Kidney (tissue), 13 donors: ENCODE measurements at regions not wholly inside any gene's neighbourhood (a gene's known extent, or its start where the extent isn't known, plus 50 kb on each side); places are given as distances from the start of the nearest gene placed in this dataset.

Source experiments
- DNase-seq, 5 donors: peaks; one replicate each; pipeline ENCODE4 v3.0.0-alpha.2; 2013 to 2020
- FAIRE-seq: peaks from 2 replicates; lab custom pipeline; 2012; peaks lifted over from hg19 to GRCh38; lab: Jason Lieb, UNC
- H3K27ac ChIP-seq, 2 donors: one replicate each; pipeline ENCODE4 v1.7.0; 2013; ENCODE audit warnings: low read depth in 2 of 2, low read length in 2 of 2, inconsistent platforms in 1 of 2
- H3K27me3 ChIP-seq: one replicate; pipeline ENCODE4 v1.7.1; 2013; ENCODE audit warnings: low read length, inconsistent platforms; ENCODE audit not compliant: control insufficient read depth, insufficient read depth
- H3K36me3 ChIP-seq, 3 donors: one replicate each; pipeline versions ENCODE4 v1.7.0 to v1.7.1; 2013; ENCODE audit warnings: low read length in 3 of 3, control low read depth in 1 of 3, inconsistent platforms in 1 of 3; ENCODE audit not compliant: insufficient read depth in 3 of 3, control insufficient read depth in 2 of 3
- H3K4me1 ChIP-seq, 3 donors: one replicate each; pipeline versions ENCODE4 v1.7.0 to v1.7.1; 2013; ENCODE audit warnings: low read length in 3 of 3, inconsistent platforms in 1 of 3, low read depth in 1 of 3; ENCODE audit not compliant: control insufficient read depth in 2 of 3, insufficient read depth in 2 of 3
- H3K4me3 ChIP-seq, 3 donors: one replicate each; pipeline versions ENCODE4 v1.7.0 to v1.8.1; 2013; ENCODE audit warnings: low read length in 3 of 3, control low read depth in 1 of 3, inconsistent platforms in 1 of 3
- H3K9ac ChIP-seq, 3 donors: one replicate each; pipeline versions ENCODE4 v1.7.0 to v1.7.1; 2013; ENCODE audit warnings: low read length in 3 of 3, control low read depth in 1 of 3, inconsistent platforms in 1 of 3
- H3K9me3 ChIP-seq, 3 donors: one replicate each; pipeline versions ENCODE4 v1.7.0 to v1.7.1; 2013; ENCODE audit warnings: low read length in 3 of 3, control low read depth in 1 of 3, inconsistent platforms in 1 of 3; ENCODE audit not compliant: control insufficient read depth in 2 of 3, insufficient read depth in 1 of 3
- intact Hi-C: fragments of 100-400 bp; cut with DNase I; formaldehyde crosslinking; loops from one replicate; pipeline ENCODE4 v1.11.1; 2022
- TF ChIP-seq, protein P1 (sequence below): IDR thresholded peaks from 3 replicates; pipeline ENCODE4 v1.5.1; 2012; ENCODE audit warnings: mild to moderate bottlenecking, moderate library complexity, borderline replicate concordance; ENCODE audit not compliant: insufficient read depth; ENCODE audit errors: extremely low read depth
- donor health status: control.
- donor health status: control.
- donor health status: control.
- donor health status: control.
- donor health status: control.
- donor health status: DM: yes; HTN: yes; CAD: no.
- donor health status: Normal renal cell carcinoma (clear cell type).

DNA sequence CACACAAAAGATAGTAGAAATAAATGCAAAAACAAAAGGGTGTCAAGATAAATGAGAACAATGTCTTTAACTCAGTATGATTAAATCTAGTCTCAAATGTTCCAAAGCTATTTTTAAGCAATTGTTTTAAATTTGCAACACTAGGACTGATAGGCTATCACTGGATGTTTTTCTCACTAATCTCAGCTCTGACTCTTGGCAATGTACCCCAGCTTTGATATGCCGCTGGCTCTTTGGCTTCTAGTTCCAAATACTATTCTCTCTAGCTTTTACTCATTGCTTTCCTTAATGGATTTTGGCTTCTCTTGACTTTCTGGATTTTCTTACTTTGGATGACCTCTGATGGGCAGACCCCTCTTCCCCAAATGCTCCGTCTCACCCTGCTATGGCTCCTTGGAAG, 116.0 kb upstream of the SLC35B3 start:
- Histone ChIP-seq H3K27ac (no peak overlapping the region), H3K9ac (no peak overlapping the region), H3K4me3 (no peak overlapping the region), H3K9me3 (no peaks in the 10 kb centered on the region), H3K36me3 (no peaks in the 10 kb centered on the region), H3K27me3 (no peaks in the 10 kb centered on the region), H3K4me1 (peaks cover 0 to 6% (median 0%) of the 10 kb centered on the region in 3 donors)
- intact Hi-C loops: no loop called here
- no peak for DNase-seq
- TF ChIP-seq, protein P1, sequence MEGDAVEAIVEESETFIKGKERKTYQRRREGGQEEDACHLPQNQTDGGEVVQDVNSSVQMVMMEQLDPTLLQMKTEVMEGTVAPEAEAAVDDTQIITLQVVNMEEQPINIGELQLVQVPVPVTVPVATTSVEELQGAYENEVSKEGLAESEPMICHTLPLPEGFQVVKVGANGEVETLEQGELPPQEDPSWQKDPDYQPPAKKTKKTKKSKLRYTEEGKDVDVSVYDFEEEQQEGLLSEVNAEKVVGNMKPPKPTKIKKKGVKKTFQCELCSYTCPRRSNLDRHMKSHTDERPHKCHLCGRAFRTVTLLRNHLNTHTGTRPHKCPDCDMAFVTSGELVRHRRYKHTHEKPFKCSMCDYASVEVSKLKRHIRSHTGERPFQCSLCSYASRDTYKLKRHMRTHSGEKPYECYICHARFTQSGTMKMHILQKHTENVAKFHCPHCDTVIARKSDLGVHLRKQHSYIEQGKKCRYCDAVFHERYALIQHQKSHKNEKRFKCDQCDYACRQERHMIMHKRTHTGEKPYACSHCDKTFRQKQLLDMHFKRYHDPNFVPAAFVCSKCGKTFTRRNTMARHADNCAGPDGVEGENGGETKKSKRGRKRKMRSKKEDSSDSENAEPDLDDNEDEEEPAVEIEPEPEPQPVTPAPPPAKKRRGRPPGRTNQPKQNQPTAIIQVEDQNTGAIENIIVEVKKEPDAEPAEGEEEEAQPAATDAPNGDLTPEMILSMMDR: no peak
- FAIRE-seq: no peak

DNA sequence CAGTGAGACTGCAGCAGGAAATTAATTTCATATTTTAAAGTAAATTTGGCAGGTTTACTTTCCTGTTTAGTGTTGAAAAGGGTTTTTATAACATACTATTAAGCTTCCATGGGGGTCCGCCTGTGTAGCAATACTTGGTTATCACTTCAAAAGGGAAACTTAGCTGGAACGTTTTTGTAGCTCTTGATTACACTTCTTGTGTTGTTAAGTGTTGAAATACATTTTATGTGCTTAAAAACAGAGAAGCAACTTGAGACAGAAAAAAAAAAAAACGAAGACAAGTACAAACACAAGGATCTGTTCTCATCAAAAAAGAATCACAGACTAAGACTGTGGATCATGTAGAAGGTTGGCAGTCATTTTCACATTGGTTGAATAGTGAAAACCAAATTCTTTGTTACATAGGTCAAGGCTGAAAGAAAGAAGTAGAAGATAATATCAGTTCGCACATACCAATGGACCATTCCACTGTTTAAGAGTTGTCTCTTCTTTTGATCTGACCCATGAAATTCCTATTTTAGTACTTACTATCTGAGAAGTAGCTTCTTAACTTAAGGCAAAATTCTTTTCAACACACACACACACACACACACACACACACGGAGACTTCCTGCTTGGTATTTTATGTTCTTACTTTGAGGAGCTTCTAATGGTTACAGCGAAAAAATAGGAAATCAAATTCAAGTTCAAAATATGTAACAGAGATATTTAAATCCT, 113.9 kb upstream of the SLC35B3 start:
- Histone ChIP-seq H3K4me3 (no peak overlapping the region), H3K27me3 (no peaks in the 10 kb centered on the region), H3K4me1 (peaks cover 0 to 6% (median 0%) of the 10 kb centered on the region in 3 donors), H3K9ac (no peak overlapping the region), H3K9me3 (no peaks in the 10 kb centered on the region), H3K36me3 (no peaks in the 10 kb centered on the region), H3K27ac (no peak overlapping the region)
- no peak for FAIRE-seq
- peak in 2 of 5 donors; percentile 9 to 12 for DNase-seq
- intact Hi-C loops: no loop called here
- TF ChIP-seq, protein P1: no peak

DNA sequence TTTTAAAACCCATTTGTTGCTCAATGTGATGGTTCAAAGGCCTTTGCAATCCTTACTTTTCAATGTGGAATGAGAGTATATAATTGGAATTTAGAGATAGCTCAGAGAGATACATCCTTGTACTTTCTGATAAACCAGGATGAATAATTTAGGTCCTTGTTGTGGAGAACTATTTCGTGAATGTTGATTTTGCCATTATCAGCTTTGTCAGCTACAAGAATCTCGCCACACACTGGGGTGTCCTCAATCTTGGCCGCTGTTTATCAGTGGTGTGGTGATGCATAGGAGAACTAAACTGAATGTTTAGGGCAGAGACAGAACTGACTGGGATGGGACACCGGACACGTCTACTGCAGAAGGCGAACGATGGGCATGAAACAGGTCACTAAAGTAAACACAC, 111.2 kb upstream of the SLC35B3 start:
- TF ChIP-seq, protein P1: no peak
- peaks cover 0 to 4% (median 0%) of the 10 kb centered on the region in 3 donors for H3K9me3 ChIP-seq
- FAIRE-seq: no peak
- intact Hi-C loops: no loop called here
- H3K27ac ChIP-seq: no peak overlapping the region
- H3K4me1 ChIP-seq: peaks cover 0 to 6% (median 0%) of the 10 kb centered on the region in 3 donors
- H3K27me3 ChIP-seq: no peaks in the 10 kb centered on the region
- H3K36me3 ChIP-seq: no peaks in the 10 kb centered on the region
- H3K4me3 ChIP-seq: no peak overlapping the region
- DNase-seq: no peak
- H3K9ac ChIP-seq: no peak overlapping the region
